ENCODE measurements at regions not wholly inside any gene's neighbourhood (a gene's known extent, or its start where the extent isn't known, plus 50 kb on each side); places are given as distances from the start of the nearest gene placed in this dataset.
"Not testable (repeated sequence)": the region's sequence is repeated elsewhere in the genome, so short reads cannot be mapped to it uniquely, and the experiment has no call there.

DNA sequence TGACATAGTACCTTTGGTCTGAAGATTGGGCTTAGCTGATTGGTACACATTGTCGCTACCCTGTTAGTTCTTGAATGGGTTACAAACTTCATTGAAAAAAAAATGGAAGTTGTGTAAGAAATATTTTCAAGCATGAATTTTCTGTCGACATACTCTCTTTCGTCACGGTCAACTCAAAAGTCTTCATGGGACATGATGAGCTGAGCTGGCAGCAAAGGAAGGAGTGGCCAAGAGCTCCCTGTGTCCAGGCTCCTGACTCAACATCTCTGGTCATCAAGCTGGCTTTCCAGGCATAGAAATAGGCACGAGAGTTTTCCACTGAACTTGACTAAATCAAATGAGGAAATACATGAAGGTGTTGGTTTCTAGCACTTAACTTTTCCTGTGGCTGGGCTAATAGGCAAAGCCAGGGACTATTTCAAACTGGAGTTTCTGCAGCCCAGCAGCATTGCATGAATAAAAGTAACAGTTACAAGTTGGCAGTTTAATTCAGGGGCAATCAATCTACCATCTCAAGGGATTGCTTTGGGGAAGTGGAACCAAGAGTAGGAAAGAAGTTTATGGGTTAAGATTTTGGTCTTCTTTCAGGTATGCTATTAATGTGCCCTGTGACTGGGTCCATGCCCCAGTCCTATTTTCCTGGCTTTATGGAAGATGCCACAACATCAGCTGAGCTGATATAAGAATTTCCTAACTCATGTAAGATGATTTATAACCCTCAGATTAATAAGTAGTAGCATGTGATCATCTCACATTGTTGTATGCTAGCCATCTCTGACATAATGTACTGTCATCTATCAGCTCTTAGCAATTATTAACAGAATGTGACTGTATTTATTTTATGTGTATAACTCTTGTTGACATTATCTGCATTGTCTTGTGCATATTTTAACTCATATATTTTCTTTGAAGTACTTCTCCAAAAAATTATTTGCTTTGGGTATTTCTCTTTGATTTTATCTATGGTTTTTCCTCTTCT, 385.8 kb downstream of the DLEU7 start:
- peaks cover 6% of the 10 kb centered on the region for H3K4me1 Mint-ChIP-seq
- no peak for DNase-seq (ENCODE audit: low spot score in 2 of 2)
- no peak for ATAC-seq (replicated peaks; ENCODE audit: extremely low read depth, poor library complexity, severe bottlenecking)
- no peak overlapping the region for H3K4me3 Mint-ChIP-seq
- H3K9me3 Mint-ChIP-seq: no peaks in the 10 kb centered on the region
- H3K27ac Mint-ChIP-seq (ENCODE audit: low read depth): no peak overlapping the region
- H3K27me3 Mint-ChIP-seq: no peaks in the 10 kb centered on the region
- H3K36me3 Mint-ChIP-seq (ENCODE audit: insufficient read depth): no peaks in the 10 kb centered on the region

DNA sequence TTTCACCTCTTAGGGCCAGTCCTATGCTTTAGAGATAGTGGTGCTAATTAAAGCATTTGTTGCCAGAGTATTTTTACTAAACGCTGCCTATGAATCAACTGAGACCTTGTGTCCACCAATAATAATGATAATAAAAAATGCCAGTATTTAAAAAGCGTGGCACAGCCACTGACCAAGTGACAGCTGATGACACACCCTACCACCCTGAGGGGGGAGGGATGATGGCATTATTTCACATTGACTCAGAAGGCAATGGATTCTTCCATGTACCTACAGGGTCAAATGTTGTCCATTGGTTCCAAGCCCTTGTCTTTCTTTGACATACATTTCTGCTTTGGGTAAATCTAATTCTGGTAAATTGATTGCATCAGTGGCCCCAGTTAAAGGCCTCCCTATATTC, 384.4 kb downstream of the DLEU7 start:
- H3K4me1 Mint-ChIP-seq: peaks cover 6% of the 10 kb centered on the region
- H3K27ac Mint-ChIP-seq (ENCODE audit: low read depth): no peak overlapping the region
- H3K9me3 Mint-ChIP-seq: no peaks in the 10 kb centered on the region
- no peaks in the 10 kb centered on the region for H3K36me3 Mint-ChIP-seq (ENCODE audit: insufficient read depth)
- H3K4me3 Mint-ChIP-seq: no peak overlapping the region
- no peak for ATAC-seq (replicated peaks; ENCODE audit: extremely low read depth, poor library complexity, severe bottlenecking)
- no peak for DNase-seq (ENCODE audit: low spot score in 2 of 2)
- no peaks in the 10 kb centered on the region for H3K27me3 Mint-ChIP-seq

DNA sequence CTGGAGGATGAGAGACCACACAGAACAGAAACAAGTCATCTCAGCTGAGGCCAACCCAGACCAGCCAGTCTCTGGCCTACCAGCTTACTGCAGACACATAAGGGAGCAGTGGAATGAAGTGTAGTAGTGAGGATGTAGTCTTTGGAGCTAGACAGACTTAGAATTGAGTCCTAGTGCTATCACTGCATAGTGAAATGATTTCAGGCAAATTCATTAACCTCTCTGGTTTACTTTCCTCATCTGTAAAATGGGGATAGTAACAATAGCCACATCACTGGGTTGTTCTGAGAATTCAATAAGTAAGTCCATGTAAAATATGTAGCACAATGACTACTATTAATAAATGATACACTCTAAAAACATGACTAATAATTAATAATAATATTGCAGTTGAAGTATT, 383.8 kb downstream of the DLEU7 start:
- H3K9me3 Mint-ChIP-seq: no peaks in the 10 kb centered on the region
- peaks cover 6% of the 10 kb centered on the region for H3K4me1 Mint-ChIP-seq
- H3K36me3 Mint-ChIP-seq (ENCODE audit: insufficient read depth): no peaks in the 10 kb centered on the region
- no peak for DNase-seq (ENCODE audit: low spot score in 2 of 2)
- ATAC-seq (replicated peaks; ENCODE audit: extremely low read depth, poor library complexity, severe bottlenecking): no peak
- H3K27ac Mint-ChIP-seq (ENCODE audit: low read depth): no peak overlapping the region
- H3K27me3 Mint-ChIP-seq: no peaks in the 10 kb centered on the region
- H3K4me3 Mint-ChIP-seq: no peak overlapping the region

DNA sequence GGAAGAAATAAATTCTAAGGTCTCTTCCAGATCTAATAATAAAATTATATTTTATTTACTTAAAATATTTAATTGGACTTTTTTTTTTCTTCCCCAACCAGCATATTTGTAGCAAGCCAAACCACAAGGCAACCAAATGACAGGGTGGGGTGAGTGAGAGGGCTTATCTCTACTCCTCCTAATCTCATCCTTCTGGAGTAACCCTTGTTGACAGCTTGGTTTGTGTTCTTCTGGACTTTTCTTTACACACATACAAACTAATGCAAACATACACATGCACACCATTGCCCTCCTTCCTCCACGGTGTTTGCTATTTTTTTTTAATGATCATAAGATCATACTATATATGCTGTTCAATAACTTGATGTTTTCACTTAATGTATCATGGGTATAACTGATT, 383.1 kb downstream of the DLEU7 start:
- peak overlapping the region; percentile 5 for H3K4me3 Mint-ChIP-seq
- no peaks in the 10 kb centered on the region for H3K9me3 Mint-ChIP-seq
- H3K27me3 Mint-ChIP-seq: no peaks in the 10 kb centered on the region
- no peaks in the 10 kb centered on the region for H3K36me3 Mint-ChIP-seq (ENCODE audit: insufficient read depth)
- ATAC-seq (replicated peaks; ENCODE audit: extremely low read depth, poor library complexity, severe bottlenecking) (no peak), DNase-seq (ENCODE audit: low spot score in 2 of 2) (no peak)
- H3K27ac Mint-ChIP-seq (ENCODE audit: low read depth): no peak overlapping the region
- peaks cover 6% of the 10 kb centered on the region for H3K4me1 Mint-ChIP-seq

DNA sequence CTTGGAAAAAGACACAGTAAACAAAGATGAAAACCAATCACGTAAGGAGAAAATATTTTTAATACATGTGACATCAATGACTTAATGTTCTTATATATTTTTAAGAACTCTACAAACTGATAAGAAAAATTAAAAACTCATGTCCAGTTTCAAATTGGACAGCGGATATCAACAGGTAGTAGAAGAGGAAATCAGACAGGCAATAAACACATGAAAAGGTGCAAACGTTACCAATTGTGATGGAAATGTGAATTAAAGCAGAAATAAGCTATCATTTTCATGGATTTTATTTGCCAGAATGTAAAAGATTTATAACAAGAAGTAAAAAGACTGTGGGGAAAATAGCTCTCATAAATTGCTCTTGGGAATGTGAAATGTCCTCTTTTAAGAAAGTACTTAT, 382.3 kb downstream of the DLEU7 start:
- no peak for ATAC-seq (replicated peaks; ENCODE audit: extremely low read depth, poor library complexity, severe bottlenecking)
- DNase-seq (ENCODE audit: low spot score in 2 of 2): no peak
- peaks cover 6% of the 10 kb centered on the region for H3K4me1 Mint-ChIP-seq
- no peak overlapping the region for H3K27ac Mint-ChIP-seq (ENCODE audit: low read depth)
- H3K9me3 Mint-ChIP-seq: no peaks in the 10 kb centered on the region
- H3K27me3 Mint-ChIP-seq: no peaks in the 10 kb centered on the region
- no peaks in the 10 kb centered on the region for H3K36me3 Mint-ChIP-seq (ENCODE audit: insufficient read depth)
- H3K4me3 Mint-ChIP-seq: no peak overlapping the region

DNA sequence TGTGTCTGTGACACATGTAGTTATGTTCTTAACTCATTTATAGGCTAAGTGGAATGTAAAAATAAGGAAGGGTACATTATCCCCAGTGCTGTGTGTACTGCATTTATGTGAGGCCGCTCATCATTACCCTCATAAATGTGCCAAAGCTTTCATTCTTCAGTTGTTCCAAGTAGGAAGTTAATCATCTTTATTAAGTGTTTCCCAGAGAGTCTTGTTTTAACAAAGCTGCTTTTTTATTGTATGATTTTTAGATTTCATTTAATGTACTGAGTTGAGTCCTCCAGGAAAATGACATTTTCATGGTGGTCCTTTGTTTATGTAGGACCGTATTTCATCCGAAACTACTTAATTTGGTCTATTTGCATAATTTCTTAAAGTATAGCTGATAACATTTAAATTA, 379.8 kb downstream of the DLEU7 start:
- H3K36me3 Mint-ChIP-seq (ENCODE audit: insufficient read depth): no peaks in the 10 kb centered on the region
- no peaks in the 10 kb centered on the region for H3K27me3 Mint-ChIP-seq
- peaks cover 6% of the 10 kb centered on the region for H3K4me1 Mint-ChIP-seq
- DNase-seq (ENCODE audit: low spot score in 2 of 2) (no peak), ATAC-seq (replicated peaks; ENCODE audit: extremely low read depth, poor library complexity, severe bottlenecking) (no peak)
- no peaks in the 10 kb centered on the region for H3K9me3 Mint-ChIP-seq
- no peak overlapping the region for H3K4me3 Mint-ChIP-seq
- no peak overlapping the region for H3K27ac Mint-ChIP-seq (ENCODE audit: low read depth)

DNA sequence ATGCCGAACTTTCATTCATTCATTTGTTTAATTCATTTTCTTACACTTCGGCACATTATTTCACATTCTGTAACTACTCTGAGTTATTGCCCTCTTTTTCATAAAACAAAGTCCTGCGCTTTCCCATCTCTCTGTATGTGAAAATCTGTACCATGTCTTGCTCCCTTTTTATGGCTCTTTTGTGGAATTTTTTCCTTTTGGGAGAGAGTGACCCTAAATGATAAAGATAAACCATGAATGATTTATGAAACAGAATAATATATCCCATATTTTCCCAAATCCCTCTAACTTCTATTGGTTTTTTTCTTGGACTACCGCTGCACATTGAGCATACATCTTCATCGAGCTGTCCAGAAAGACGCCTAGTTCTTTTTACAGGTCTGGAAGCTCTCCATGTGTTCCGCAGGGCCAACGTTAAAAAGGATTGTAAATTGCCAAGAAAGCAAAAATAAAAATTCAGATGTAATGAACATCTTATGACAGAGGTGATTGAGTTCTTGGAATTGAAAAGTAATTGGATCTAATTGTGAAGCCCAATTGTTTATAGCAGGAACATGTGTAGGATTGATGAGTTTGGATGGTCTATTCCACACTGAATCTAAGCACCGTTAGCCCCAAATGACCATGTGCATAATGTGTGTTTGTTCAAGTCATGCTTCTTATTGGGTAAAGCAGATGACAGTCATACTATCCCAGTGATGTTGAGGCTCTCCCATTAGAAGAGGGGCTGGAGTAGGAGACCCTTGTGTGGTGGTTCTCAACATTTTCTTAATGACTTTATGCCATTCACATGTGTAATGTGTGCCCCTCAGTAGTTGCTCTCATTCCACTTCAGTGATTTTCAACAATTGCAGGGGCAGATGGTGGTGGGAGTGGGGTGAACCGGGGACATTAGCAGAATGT, 378.9 kb downstream of the DLEU7 start:
- peaks cover 6% of the 10 kb centered on the region for H3K4me1 Mint-ChIP-seq
- H3K9me3 Mint-ChIP-seq: no peaks in the 10 kb centered on the region
- no peak for ATAC-seq (replicated peaks; ENCODE audit: extremely low read depth, poor library complexity, severe bottlenecking)
- H3K4me3 Mint-ChIP-seq: no peak overlapping the region
- no peaks in the 10 kb centered on the region for H3K27me3 Mint-ChIP-seq
- H3K36me3 Mint-ChIP-seq (ENCODE audit: insufficient read depth): no peaks in the 10 kb centered on the region
- no peak overlapping the region for H3K27ac Mint-ChIP-seq (ENCODE audit: low read depth)
- DNase-seq (ENCODE audit: low spot score in 2 of 2): no peak

DNA sequence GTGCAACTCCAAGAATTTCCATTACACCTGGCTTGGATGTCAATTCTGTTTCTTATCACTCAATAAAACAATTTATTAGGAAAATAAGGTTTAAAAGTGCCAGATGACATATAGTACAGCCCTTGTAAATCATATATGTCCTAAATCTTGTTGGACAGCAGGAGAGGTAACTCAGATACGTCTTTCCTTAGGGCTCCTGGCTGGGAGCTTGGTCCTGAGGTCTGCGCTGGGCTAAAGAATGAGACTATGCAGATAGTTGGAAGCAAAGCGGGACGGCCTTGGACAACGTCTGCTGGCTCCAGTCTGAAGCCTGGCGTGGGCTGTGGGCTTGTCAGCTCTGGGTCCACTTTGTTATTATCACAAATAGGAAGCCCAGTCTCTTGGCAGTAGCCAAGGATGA, 377.0 kb downstream of the DLEU7 start:
- H3K4me1 Mint-ChIP-seq: no peaks in the 10 kb centered on the region
- no peaks in the 10 kb centered on the region for H3K9me3 Mint-ChIP-seq
- ATAC-seq (replicated peaks; ENCODE audit: extremely low read depth, poor library complexity, severe bottlenecking) (no peak), DNase-seq (ENCODE audit: low spot score in 2 of 2) (no peak)
- H3K27ac Mint-ChIP-seq (ENCODE audit: low read depth): no peak overlapping the region
- H3K27me3 Mint-ChIP-seq: no peaks in the 10 kb centered on the region
- H3K36me3 Mint-ChIP-seq (ENCODE audit: insufficient read depth): no peaks in the 10 kb centered on the region
- H3K4me3 Mint-ChIP-seq: no peak overlapping the region

DNA sequence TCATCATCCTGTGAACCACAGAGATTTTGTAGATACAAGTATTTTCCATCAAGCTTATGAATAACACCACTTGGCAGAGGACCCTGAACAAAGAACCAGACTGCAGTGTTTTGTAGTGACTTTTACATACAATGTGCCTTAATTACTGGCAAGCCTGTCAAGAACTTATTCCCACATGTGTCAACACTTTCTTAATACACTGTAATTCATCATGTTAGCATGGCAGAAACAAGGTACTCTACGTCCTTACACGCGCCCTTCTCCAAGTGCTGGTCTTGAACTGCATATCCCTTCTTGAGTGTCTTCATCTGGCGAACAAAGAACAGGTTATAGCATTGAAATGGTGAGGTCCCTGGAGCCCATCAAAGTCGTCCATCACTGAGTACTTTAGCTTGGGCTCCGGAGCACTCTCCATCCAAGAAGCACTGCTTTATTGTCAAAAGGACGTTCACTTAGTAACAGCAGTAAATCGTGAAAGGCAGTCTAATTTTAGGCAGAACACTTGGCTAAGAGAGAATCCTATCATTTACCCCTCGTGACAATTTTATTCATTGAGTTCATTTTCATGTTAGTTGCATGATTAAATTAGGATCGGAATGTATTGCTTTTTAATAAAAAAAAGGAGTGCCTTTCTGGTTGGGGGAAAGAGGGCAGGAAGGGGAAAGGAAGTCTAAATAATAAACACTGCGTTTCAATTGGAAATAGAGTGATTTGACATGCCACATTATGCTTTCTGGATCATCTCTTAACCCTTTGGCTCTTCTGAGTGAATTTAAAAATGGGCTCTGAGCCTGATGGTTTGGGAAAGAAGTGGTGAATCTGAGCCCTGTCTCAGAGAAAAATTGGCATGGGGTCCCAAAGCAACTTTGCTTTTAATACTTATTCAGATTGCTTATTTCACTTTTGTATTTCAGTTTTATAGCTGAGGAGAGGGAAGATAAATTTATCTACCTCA, 376.1 kb downstream of the DLEU7 start:
- DNase-seq (ENCODE audit: low spot score in 2 of 2): no peak
- Mint-ChIP-seq H3K27me3 (no peaks in the 10 kb centered on the region), H3K27ac (ENCODE audit: low read depth) (no peak overlapping the region), H3K4me3 (no peak overlapping the region), H3K4me1 (no peaks in the 10 kb centered on the region), H3K36me3 (ENCODE audit: insufficient read depth) (no peaks in the 10 kb centered on the region), H3K9me3 (no peaks in the 10 kb centered on the region)
- no peak for ATAC-seq (replicated peaks; ENCODE audit: extremely low read depth, poor library complexity, severe bottlenecking)

DNA sequence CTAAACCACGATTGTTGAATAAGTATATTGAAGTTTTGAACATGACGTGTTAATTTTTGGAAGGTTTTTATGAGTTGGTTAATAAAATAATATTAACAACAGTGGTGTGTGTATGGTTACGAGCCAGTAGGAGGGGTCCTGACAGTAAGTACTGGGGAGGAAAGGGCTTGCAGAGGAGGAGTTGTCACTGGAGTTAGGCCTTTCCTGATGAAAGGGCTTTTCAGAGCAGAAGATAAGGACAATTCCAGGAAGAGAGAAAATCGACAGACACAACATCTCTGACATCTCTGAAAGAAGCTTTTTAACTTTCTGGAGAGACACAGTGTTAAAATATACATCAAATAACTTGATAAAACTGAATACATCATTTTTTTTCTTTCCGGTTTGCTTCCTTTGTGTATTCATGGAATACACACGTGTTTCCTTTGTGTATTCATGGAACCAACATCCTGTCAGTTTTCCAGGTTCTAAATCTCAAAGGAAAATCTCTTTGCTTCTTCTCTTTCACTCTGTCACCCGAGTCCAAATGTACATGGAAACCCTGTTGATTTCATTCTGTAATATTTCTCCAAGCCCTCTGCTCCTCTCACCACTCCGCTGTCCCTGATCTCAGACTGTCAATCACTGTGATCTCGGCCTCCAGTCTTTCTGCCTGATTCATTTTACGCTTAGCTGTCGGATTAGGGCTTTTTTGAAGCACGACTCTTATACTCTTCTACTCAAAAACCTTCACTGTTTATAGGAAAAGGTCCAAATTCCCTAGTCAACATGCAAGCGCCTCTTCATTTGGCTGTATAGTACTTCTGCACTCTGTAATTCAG, 374.4 kb downstream of the DLEU7 start:
- Mint-ChIP-seq H3K4me3 (no peak overlapping the region), H3K36me3 (ENCODE audit: insufficient read depth) (no peaks in the 10 kb centered on the region)
- DNase-seq (ENCODE audit: low spot score in 2 of 2): no peak

DNA sequence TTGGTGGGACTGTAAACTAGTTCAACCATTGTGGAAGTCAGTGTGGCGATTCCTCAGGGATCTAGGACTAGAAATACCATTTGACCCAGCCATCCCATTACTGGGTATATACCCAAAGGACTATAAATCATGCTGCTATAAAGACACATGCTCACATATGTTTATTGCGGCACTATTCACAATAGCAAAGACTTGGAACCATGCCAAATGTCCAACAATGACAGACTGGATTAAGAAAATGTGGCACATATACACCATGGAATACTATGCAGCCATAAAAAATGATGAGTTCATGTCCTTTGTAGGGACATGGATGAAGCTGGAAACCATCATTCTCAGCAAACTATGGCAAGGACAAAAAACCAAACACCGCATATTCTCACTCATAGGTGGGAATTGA, 370.4 kb downstream of the DLEU7 start:
- H3K9me3 Mint-ChIP-seq; DNase-seq (ENCODE audit: low spot score in 2 of 2); H3K27me3 Mint-ChIP-seq; H3K4me1 Mint-ChIP-seq; ATAC-seq (replicated peaks; ENCODE audit: extremely low read depth, poor library complexity, severe bottlenecking); H3K4me3 Mint-ChIP-seq; H3K27ac Mint-ChIP-seq (ENCODE audit: low read depth); H3K36me3 Mint-ChIP-seq (ENCODE audit: insufficient read depth): not testable (repeated sequence)

More for the DNA sequence above, 374.4 kb downstream of the DLEU7 start:
- Mint-ChIP-seq H3K9me3 (no peaks in the 10 kb centered on the region), H3K4me1 (no peaks in the 10 kb centered on the region), H3K27me3 (no peaks in the 10 kb centered on the region), H3K27ac (ENCODE audit: low read depth) (no peak overlapping the region)
- ATAC-seq (replicated peaks; ENCODE audit: extremely low read depth, poor library complexity, severe bottlenecking): no peak

Measured in central memory CD8-positive, alpha-beta T cell (primary cell).